ENCODE measurements at regions not wholly inside any gene's neighbourhood (a gene's known extent, or its start where the extent isn't known, plus 50 kb on each side); places are given as distances from the start of the nearest gene placed in this dataset.
"Not testable (repeated sequence)": the region's sequence is repeated elsewhere in the genome, so short reads cannot be mapped to it uniquely, and the experiment has no call there.

DNA sequence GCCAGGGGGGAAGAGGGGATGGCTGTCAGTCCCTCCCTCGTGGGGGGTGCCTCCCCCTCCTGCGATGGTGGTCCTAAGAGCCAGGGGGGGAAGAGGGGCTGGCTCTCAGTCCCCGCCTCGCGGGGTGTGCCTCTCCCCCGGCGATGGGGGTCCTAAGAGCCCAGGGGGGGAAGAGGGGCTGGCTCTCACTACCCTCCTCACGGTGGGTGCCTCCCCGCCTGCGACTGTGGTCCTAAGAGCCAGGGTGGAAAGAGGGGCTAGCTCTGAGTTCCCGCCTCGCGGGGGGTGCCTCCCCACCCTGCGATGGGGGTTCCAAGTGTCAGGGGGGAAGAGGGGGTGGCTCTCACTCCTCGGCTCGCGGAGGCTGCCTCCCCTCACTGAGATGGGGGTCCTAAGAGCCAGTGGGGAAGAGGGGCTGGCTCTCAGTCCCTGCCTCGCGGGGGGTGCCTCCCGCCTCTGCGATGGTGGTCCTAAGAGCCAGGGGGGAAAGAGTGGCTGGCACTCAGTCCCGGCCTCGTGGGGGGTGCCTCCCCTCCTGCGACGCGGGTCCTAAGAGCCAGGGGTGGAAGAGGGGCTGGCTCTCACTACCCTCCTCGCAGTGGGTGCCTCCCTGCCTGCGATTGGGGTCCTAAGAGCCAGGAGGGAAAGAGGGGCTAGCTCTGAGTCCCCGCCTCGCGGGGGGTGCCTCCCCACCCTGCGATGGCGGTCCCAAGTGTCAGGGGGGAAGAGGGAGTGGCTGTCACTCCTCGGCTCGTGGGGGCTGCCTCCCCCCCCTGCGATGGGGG is 2325.6 kb upstream of the PCDH20 start:
- ChIA-PET CTCF (no interaction called here), POLR2A (no interaction called here)
- TF ChIP-seq, protein P1, sequence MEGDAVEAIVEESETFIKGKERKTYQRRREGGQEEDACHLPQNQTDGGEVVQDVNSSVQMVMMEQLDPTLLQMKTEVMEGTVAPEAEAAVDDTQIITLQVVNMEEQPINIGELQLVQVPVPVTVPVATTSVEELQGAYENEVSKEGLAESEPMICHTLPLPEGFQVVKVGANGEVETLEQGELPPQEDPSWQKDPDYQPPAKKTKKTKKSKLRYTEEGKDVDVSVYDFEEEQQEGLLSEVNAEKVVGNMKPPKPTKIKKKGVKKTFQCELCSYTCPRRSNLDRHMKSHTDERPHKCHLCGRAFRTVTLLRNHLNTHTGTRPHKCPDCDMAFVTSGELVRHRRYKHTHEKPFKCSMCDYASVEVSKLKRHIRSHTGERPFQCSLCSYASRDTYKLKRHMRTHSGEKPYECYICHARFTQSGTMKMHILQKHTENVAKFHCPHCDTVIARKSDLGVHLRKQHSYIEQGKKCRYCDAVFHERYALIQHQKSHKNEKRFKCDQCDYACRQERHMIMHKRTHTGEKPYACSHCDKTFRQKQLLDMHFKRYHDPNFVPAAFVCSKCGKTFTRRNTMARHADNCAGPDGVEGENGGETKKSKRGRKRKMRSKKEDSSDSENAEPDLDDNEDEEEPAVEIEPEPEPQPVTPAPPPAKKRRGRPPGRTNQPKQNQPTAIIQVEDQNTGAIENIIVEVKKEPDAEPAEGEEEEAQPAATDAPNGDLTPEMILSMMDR (IDR thresholded peaks at IDR 0.05; ENCODE audit: low read depth, low read length), result no peak
- Histone ChIP-seq H3K4me3 (ENCODE audit: low read depth, low read length) (no peak overlapping the region), H3K27ac (ENCODE audit: low read depth, low read length) (no peak overlapping the region), H3K27me3 (ENCODE audit: control insufficient read depth, insufficient read depth, low read length) (no peaks in the 10 kb centered on the region), H3K9me3 (ENCODE audit: control insufficient read depth, insufficient read depth, low read length) (peaks cover 31% of the 10 kb centered on the region)
- DNase-seq (ENCODE audit: low read depth, low spot score), result no peak

DNA sequence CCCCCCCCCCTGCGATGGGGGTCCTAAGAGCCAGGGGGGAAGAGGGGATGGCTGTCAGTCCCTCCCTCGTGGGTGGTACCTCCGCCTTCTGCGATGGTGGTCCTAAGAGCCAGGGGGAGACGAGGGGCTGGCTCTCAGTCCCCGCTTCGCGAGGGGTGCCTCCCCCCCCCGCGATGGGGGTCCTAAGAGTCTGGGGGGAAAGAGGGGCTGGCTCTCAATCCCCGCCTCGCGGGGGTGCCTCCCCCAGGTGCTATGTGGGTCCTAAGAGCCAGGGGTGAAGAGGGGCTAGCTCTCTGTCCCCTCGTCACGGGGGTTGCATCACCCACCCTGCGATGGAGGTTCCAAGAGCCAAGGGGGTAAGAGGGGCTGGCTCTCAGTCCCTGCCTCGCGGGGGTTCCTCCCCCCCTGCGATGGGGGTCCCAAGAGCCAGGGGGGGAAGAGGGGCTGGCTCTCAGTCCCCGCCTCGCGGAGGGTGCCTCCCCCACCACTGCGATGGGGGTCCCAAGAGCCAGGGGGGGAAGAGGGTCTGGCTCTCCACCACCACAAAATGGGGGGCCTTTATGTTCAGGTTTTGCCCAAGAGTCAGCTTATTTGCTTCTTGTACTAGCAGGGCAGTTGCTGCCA is 2323.6 kb upstream of the PCDH20 start:
- not testable (repeated sequence) for DNase-seq (ENCODE audit: low read depth, low spot score)

DNA sequence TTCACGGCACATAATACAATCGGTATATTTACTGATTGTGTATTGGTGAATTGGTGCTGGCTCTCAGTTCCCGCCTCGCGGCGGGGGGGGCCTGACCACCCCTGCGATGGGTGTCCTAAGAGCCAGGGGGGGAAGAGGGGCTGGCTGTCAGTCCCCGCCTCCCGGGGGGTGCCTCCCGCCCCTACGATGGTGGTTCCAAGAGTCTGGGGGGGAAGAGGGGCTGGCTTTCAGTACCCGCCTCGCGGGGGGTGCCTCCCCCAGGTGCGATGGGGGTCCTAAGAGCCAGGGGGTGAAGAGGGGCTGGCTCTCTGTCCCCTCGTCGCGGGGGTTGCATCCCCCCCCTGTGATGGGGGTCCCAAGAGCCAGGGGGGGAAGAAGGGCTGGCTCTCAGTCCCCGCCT is 2321.8 kb upstream of the PCDH20 start:
- ChIA-PET POLR2A (no interaction called here), CTCF (no interaction called here)
- Histone ChIP-seq H3K4me3 (ENCODE audit: low read depth, low read length) (no peak overlapping the region), H3K27ac (ENCODE audit: low read depth, low read length) (no peak overlapping the region), H3K9me3 (ENCODE audit: control insufficient read depth, insufficient read depth, low read length) (peaks cover 31% of the 10 kb centered on the region), H3K27me3 (ENCODE audit: control insufficient read depth, insufficient read depth, low read length) (no peaks in the 10 kb centered on the region)
- TF ChIP-seq, protein P1 (IDR thresholded peaks at IDR 0.05; ENCODE audit: low read depth, low read length), result no peak
- no peak for DNase-seq (ENCODE audit: low read depth, low spot score)

More for the DNA sequence above, 2323.6 kb upstream of the PCDH20 start:
- peaks cover 31% of the 10 kb centered on the region for H3K9me3 ChIP-seq (ENCODE audit: control insufficient read depth, insufficient read depth, low read length)
- H3K4me3 ChIP-seq (ENCODE audit: low read depth, low read length); H3K27me3 ChIP-seq (ENCODE audit: control insufficient read depth, insufficient read depth, low read length); CTCF ChIA-PET; H3K27ac ChIP-seq (ENCODE audit: low read depth, low read length); POLR2A ChIA-PET: not testable (repeated sequence)

DNA sequence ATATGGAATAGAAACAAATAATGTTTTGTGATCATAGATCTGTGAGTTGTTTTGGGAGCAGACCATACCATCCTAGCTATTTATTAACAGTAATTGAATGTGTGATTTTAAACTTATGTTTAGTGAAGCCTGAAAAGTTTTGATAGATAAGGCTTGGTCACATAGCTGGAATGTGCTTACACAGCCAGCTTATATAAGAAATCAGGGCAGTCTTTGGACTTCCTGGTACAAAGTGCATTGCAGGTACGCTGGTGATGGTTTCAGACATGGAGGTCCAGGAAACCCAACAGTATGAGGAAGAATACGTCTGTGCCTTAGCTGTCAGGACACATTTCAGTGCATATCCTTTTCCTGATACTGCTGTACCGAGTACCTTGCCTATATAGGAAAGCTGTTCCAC is 2316.2 kb upstream of the PCDH20 start:
- ChIA-PET POLR2A (no interaction called here), CTCF (no interaction called here)
- Histone ChIP-seq H3K27me3 (ENCODE audit: control insufficient read depth, insufficient read depth, low read length) (no peaks in the 10 kb centered on the region), H3K27ac (ENCODE audit: low read depth, low read length) (no peak overlapping the region), H3K9me3 (ENCODE audit: control insufficient read depth, insufficient read depth, low read length) (no peaks in the 10 kb centered on the region), H3K4me3 (ENCODE audit: low read depth, low read length) (no peak overlapping the region)
- TF ChIP-seq, protein P1 (IDR thresholded peaks at IDR 0.05; ENCODE audit: low read depth, low read length), result no peak
- no peak for DNase-seq (ENCODE audit: low read depth, low spot score)

DNA sequence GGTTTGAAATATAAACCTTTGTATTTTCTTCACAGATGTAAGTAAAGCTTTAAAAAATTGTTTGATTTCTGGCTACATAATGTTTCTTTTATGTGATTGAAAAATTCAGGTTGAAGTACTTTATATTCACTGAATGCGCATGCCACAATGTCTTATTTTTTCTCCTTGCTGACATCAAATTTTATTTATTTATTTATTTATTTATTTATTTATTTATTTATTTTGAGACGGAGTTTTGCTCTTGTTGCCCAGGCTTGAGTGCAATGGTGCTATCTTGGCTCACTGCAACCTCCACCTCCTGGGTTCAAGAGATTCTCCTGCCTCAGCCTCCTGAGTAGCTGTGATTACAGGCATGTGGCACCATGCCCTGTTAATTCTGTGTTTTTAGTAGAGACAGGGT is 2296.5 kb upstream of the PCDH20 start:
- POLR2A ChIA-PET; H3K9me3 ChIP-seq (ENCODE audit: control insufficient read depth, insufficient read depth, low read length); H3K4me3 ChIP-seq (ENCODE audit: low read depth, low read length); DNase-seq (ENCODE audit: low read depth, low spot score); H3K27ac ChIP-seq (ENCODE audit: low read depth, low read length); CTCF ChIA-PET; H3K27me3 ChIP-seq (ENCODE audit: control insufficient read depth, insufficient read depth, low read length): not testable (repeated sequence)

DNA sequence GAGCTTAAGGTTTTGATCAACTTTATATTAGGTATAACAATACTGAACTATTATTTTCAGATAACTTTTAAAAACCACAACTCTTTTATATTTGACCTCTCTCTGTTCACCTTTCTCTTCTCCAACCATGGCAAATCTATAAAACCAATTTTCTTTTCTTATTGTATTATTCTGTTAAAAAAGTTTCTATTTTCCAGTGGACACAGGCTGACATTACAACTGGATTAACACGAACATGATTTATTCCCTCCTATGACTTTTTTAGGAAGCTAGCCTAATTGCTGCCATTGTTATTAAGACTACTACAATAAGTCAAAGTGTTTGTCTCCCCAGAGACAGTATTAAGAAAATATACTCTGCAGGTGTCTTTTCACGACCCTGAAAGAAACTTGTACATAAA is 2291.1 kb upstream of the PCDH20 start:
- TF ChIP-seq, protein P1 (IDR thresholded peaks at IDR 0.05; ENCODE audit: low read depth, low read length), result no peak
- no peaks in the 10 kb centered on the region for H3K9me3 ChIP-seq (ENCODE audit: control insufficient read depth, insufficient read depth, low read length)
- ChIA-PET CTCF (no interaction called here), POLR2A (no interaction called here)
- H3K27me3 ChIP-seq (ENCODE audit: control insufficient read depth, insufficient read depth, low read length), result no peaks in the 10 kb centered on the region
- no peak for DNase-seq (ENCODE audit: low read depth, low spot score)
- no peak overlapping the region for H3K27ac ChIP-seq (ENCODE audit: low read depth, low read length)
- H3K4me3 ChIP-seq (ENCODE audit: low read depth, low read length), result no peak overlapping the region

All from AG04450 (cell line).